Trophoblast cell (in vitro differentiated cells and primary cell): ENCODE measurements at regions not wholly inside any gene's neighbourhood (a gene's known extent, or its start where the extent isn't known, plus 50 kb on each side); places are given as distances from the start of the nearest gene placed in this dataset.

Source experiments
- DNase-seq, 2 donors: peaks; one replicate each; pipeline ENCODE4 v3.0.0-alpha.2; 2016
- H2AFZ ChIP-seq: 2 replicates; pipeline ENCODE4 v1.6.1; 2013; ENCODE audit warnings: low read length, moderate library complexity, mild to moderate bottlenecking; ENCODE audit not compliant: insufficient read depth, poor library complexity
- H2AK5ac ChIP-seq: 2 replicates; pipeline ENCODE4 v1.6.1; 2013; ENCODE audit warnings: mild to moderate bottlenecking, low read length
- H2BK120ac ChIP-seq: 2 replicates; pipeline ENCODE4 v1.6.1; 2013; ENCODE audit warnings: low read length, mild to moderate bottlenecking, moderate library complexity; ENCODE audit not compliant: insufficient read depth, poor library complexity
- H2BK12ac ChIP-seq: 2 replicates; pipeline ENCODE4 v1.6.1; 2013; ENCODE audit warnings: mild to moderate bottlenecking, low read length, moderate library complexity
- H2BK5ac ChIP-seq: 2 replicates; pipeline ENCODE4 v1.6.1; 2013; ENCODE audit warnings: low read length, low read depth, moderate library complexity, mild to moderate bottlenecking; ENCODE audit not compliant: poor library complexity
- H3K14ac ChIP-seq: 2 replicates; pipeline ENCODE4 v1.6.1; 2013; ENCODE audit warnings: mild to moderate bottlenecking, low read length
- H3K18ac ChIP-seq: 2 replicates; pipeline ENCODE4 v1.6.1; 2013; ENCODE audit warnings: mild to moderate bottlenecking, low read length
- H3K23ac ChIP-seq: 2 replicates; pipeline ENCODE4 v1.6.1; 2013; ENCODE audit warnings: low read length
- H3K27ac ChIP-seq: 2 replicates; pipeline ENCODE4 v1.5.1; 2013; ENCODE audit warnings: low read depth, mild to moderate bottlenecking, inconsistent platforms, low read length, moderate library complexity
- H3K27me3 ChIP-seq: 2 replicates; pipeline ENCODE4 v1.6.1; 2013; ENCODE audit warnings: inconsistent platforms, mild to moderate bottlenecking, low read length, moderate library complexity; ENCODE audit not compliant: insufficient read depth
- H3K36me3 ChIP-seq, 2 experiments: 1 replicate in 1 of 2; 2 replicates in 1 of 2; pipeline ENCODE4 v1.6.1; 2013; ENCODE audit warnings: low read length in 2 of 2, mild to moderate bottlenecking in 2 of 2, moderate library complexity in 1 of 2; ENCODE audit not compliant: insufficient read depth in 2 of 2, control insufficient read depth in 1 of 2
- H3K4ac ChIP-seq: 2 replicates; pipeline ENCODE4 v1.6.1; 2013; ENCODE audit warnings: low read depth, mild to moderate bottlenecking, low read length, moderate library complexity
- H3K4me1 ChIP-seq, 2 experiments: 1 replicate in 1 of 2; 2 replicates in 1 of 2; pipeline ENCODE4 v1.6.1; 2013; ENCODE audit warnings: low read length in 2 of 2, mild to moderate bottlenecking in 2 of 2, moderate library complexity in 1 of 2; ENCODE audit not compliant: insufficient read depth in 2 of 2, control insufficient read depth in 1 of 2
- H3K4me2 ChIP-seq: 2 replicates; pipeline ENCODE4 v1.6.1; 2013; ENCODE audit warnings: inconsistent platforms, mild to moderate bottlenecking, low read length, moderate library complexity
- H3K4me3 ChIP-seq: 2 replicates; pipeline ENCODE4 v1.5.1; 2013; ENCODE audit warnings: mild to moderate bottlenecking, low read depth, low read length, inconsistent platforms
- H3K79me1 ChIP-seq: one replicate; pipeline ENCODE4 v1.6.1; 2013; ENCODE audit warnings: low read length
- H3K79me2 ChIP-seq: 2 replicates; pipeline ENCODE4 v1.6.1; 2013; ENCODE audit warnings: low read length, mild to moderate bottlenecking; ENCODE audit not compliant: control insufficient read depth, insufficient read depth, poor library complexity
- H3K9ac ChIP-seq: 2 replicates; pipeline ENCODE4 v1.6.1; 2013; ENCODE audit warnings: mild to moderate bottlenecking, low read length
- H3K9me3 ChIP-seq: 2 replicates; pipeline ENCODE4 v1.6.1; 2013; ENCODE audit warnings: low read depth, mild to moderate bottlenecking, control low read depth, inconsistent platforms, low read length; ENCODE audit not compliant: insufficient read depth
- H4K12ac ChIP-seq: 2 replicates; pipeline ENCODE4 v1.6.1; 2013; ENCODE audit warnings: low read depth, mild to moderate bottlenecking, low read length, moderate library complexity
- H4K8ac ChIP-seq: 2 replicates; pipeline ENCODE4 v1.6.1; 2013; ENCODE audit warnings: low read depth, mild to moderate bottlenecking, low read length, moderate library complexity
- H4K91ac ChIP-seq: one replicate; pipeline ENCODE4 v1.6.1; 2013; ENCODE audit warnings: low read depth, mild to moderate bottlenecking, low read length, moderate library complexity
- WGBS: extraction: QIAGEN DNeasy Blood & Tissue Kit; methylation state at CpG from one replicate; pipeline ENCODE4 v1.1.7; 2013; ENCODE audit warnings: missing lambda C conversion rate; ENCODE audit not compliant: insufficient read length, insufficient coverage; ENCODE audit errors: extremely low coverage; 5-methylcytosine and 5-hydroxymethylcytosine counted together

DNA sequence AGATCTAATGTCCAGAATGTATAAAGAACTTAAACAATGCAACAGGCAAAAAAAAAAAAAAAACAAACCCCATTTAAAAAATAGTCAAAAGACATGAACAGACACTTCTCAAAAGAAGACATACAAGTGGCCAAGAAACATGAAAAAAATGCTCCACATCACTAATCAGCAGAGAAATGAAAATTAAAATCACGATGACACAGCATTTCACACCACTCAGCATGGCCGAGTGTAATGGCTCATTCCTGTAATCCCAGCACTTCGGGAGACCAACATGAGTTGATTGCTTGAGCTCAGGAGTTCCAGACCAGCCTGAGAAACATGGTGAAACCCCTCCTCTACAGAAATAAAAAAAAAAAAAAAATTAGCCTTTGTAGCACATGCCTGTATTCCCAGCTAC lies 701.4 kb upstream of the NRSN1 start:
- Histone ChIP-seq H4K91ac (no peak overlapping the region), H2BK120ac (no peak overlapping the region), H2AK5ac (no peak overlapping the region), H2BK12ac (no peak overlapping the region), H2AFZ (no peak overlapping the region), H3K27ac (no peak overlapping the region), H3K27me3 (no peaks in the 10 kb centered on the region), H3K9ac (no peak overlapping the region), H3K23ac (no peak overlapping the region), H3K9me3 (peaks cover 2% of the 10 kb centered on the region), H3K4me2 (no peak overlapping the region), H3K79me2 (no peaks in the 10 kb centered on the region), H3K36me3 (no peaks in the 10 kb centered on the region), H4K8ac (no peak overlapping the region), H3K18ac (no peak overlapping the region), H2BK5ac (no peak overlapping the region), H3K14ac (no peak overlapping the region), H3K4me1 (no peaks in the 10 kb centered on the region), H4K12ac (no peak overlapping the region), H3K4me3 (no peak overlapping the region), H3K4ac (no peak overlapping the region), H3K79me1 (no peaks in the 10 kb centered on the region)
- no CpG with 5 or more reads among the region's 3 CpGs for WGBS
- no peak for DNase-seq

DNA sequence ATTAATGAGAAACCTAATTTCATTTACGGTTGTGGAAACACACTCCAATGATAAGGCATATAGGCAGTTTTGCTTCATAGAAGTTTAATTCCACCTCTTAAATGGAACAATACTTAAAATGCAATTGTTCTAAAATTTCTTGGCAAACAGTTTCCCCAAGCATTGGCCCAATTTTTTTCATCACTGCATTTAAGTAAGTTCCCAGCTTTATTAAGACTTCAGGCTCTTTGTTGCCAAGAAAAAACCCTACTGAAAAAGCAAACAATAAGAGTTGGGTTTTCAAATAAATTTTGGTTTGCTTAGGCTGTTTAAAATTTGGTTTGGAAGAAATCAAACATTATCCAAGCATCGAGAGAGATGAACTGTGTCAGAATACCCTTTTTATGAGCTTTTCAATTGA lies 690.9 kb upstream of the NRSN1 start:
- Histone ChIP-seq H3K4me3 (no peak overlapping the region), H3K4ac (no peak overlapping the region), H3K23ac (no peak overlapping the region), H4K8ac (no peak overlapping the region), H3K4me2 (no peak overlapping the region), H3K27me3 (no peaks in the 10 kb centered on the region), H2AFZ (no peak overlapping the region), H4K91ac (no peak overlapping the region), H3K79me2 (no peaks in the 10 kb centered on the region), H4K12ac (no peak overlapping the region), H3K18ac (no peak overlapping the region), H3K4me1 (no peaks in the 10 kb centered on the region), H3K27ac (no peak overlapping the region), H3K79me1 (no peaks in the 10 kb centered on the region), H3K9ac (no peak overlapping the region), H2AK5ac (no peak overlapping the region), H2BK12ac (no peak overlapping the region), H2BK120ac (no peak overlapping the region), H3K9me3 (no peaks in the 10 kb centered on the region), H3K14ac (no peak overlapping the region), H3K36me3 (no peaks in the 10 kb centered on the region), H2BK5ac (no peak overlapping the region)
- DNase-seq, result no peak
- WGBS, result no CpG with 5 or more reads among the region's 2 CpGs

- Histone ChIP-seq H3K9me3 (no peaks in the 10 kb centered on the region), H2AFZ (no peak overlapping the region), H4K91ac (no peak overlapping the region), H3K27ac (no peak overlapping the region), H3K14ac (no peak overlapping the region), H3K4me2 (no peak overlapping the region), H3K79me2 (no peaks in the 10 kb centered on the region), H2AK5ac (no peak overlapping the region), H4K8ac (no peak overlapping the region), H2BK12ac (no peak overlapping the region), H3K36me3 (no peaks in the 10 kb centered on the region), H3K27me3 (no peaks in the 10 kb centered on the region), H4K12ac (no peak overlapping the region), H2BK120ac (no peak overlapping the region), H3K23ac (no peak overlapping the region), H3K4me3 (no peak overlapping the region), H3K4ac (no peak overlapping the region), H3K18ac (no peak overlapping the region), H3K9ac (no peak overlapping the region), H2BK5ac (no peak overlapping the region), H3K79me1 (no peaks in the 10 kb centered on the region), H3K4me1 (no peaks in the 10 kb centered on the region)
- DNase-seq, result no peak
- no CpG with 5 or more reads among the region's 1 CpG for WGBS
These were observed 690.2 kb upstream of the NRSN1 start for GRCh38 chr6:23435798-23436197.

DNA sequence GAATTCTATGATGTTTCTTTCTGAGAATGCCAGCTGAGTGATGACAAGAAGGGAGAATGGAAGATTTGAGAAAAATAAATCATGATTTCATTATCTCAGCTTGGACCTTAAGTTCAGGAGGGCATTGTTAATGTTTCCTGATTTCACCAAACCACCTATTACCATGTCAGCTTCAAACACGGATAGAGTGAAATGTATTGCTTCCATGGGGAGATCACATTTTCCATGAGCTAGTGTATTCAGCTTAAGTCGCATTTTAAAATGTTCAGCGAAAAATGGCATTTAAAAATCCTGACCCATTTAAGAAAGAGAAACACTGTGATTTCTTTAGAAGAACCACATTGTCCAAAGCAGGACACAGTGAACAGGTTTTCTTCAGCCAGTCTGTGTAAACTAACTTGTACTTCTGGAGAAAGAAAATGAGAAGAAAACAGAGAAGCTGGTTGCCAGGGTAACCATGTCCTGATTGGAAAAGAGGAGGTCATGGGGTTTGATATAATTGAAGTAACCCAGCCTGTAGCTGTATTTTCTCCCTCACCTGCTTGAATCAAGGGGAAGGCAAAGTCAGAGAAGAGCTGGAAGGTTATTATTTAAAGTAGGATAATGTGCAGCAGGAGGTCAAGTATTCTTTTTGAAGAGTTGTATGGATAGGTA lies 684.1 kb upstream of the NRSN1 start:
- Histone ChIP-seq H3K4me1 (no peaks in the 10 kb centered on the region), H3K4me3 (no peak overlapping the region), H3K23ac (no peak overlapping the region), H3K18ac (no peak overlapping the region), H3K27ac (no peak overlapping the region), H3K4me2 (no peak overlapping the region), H3K4ac (no peak overlapping the region), H4K12ac (no peak overlapping the region), H3K36me3 (no peaks in the 10 kb centered on the region), H4K8ac (no peak overlapping the region), H2BK5ac (no peak overlapping the region), H2AK5ac (no peak overlapping the region), H3K79me1 (no peaks in the 10 kb centered on the region), H3K14ac (no peak overlapping the region), H3K27me3 (no peaks in the 10 kb centered on the region), H2AFZ (no peak overlapping the region), H3K79me2 (no peaks in the 10 kb centered on the region), H3K9ac (no peak overlapping the region), H2BK12ac (no peak overlapping the region), H2BK120ac (no peak overlapping the region), H4K91ac (no peak overlapping the region), H3K9me3 (no peaks in the 10 kb centered on the region)
- DNase-seq, result no peak
- WGBS, result no CpG with 5 or more reads among the region's 3 CpGs
